ENCODE measurements at regions not wholly inside any gene's neighbourhood (a gene's known extent, or its start where the extent isn't known, plus 50 kb on each side); places are given as distances from the start of the nearest gene placed in this dataset.

- intact Hi-C loops (cut with micrococcal nuclease): no loop called here
- H3K14ac ChIP-seq (replicated peaks; ENCODE audit: low read depth, low read length): no peak overlapping the region
- H3K4ac ChIP-seq (ENCODE audit: low read depth, low read length): no peak overlapping the region
- in situ Hi-C loops (cut with MboI; ENCODE audit: low sequenced_read_pairs): no loop called here
- CTCF ChIA-PET: no interaction called here
- H2AFZ ChIP-seq (replicated peaks; ENCODE audit: low read length, poor library complexity): no peak overlapping the region
- no peaks in the 10 kb centered on the region for H3K36me3 ChIP-seq (ENCODE audit: control insufficient read depth, insufficient read depth, low read length)
- H3K56ac ChIP-seq (ENCODE audit: extremely low read depth, insufficient read depth, low read length): no peak overlapping the region
- H4K91ac ChIP-seq (ENCODE audit: insufficient read depth, low read depth, low read length): no peak overlapping the region
- no peak overlapping the region for H4K5ac ChIP-seq (ENCODE audit: low read depth, low read length)
- no peaks in the 10 kb centered on the region for H3K9me3 ChIP-seq (ENCODE audit: control insufficient read depth, insufficient read depth, low read length)
- H3K4me3 ChIP-seq (ENCODE audit: insufficient read depth, low read depth, low read length): no peak overlapping the region
- no peak overlapping the region for H4K8ac ChIP-seq (ENCODE audit: low read depth in 2 of 2, low read length in 2 of 2)
- no peaks in the 10 kb centered on the region for H3K79me1 ChIP-seq (ENCODE audit: low read depth in 1 of 2, low read length in 2 of 2)
- no peak for ATAC-seq (ENCODE audit: low read depth)
- TF ChIP-seq, protein P1, sequence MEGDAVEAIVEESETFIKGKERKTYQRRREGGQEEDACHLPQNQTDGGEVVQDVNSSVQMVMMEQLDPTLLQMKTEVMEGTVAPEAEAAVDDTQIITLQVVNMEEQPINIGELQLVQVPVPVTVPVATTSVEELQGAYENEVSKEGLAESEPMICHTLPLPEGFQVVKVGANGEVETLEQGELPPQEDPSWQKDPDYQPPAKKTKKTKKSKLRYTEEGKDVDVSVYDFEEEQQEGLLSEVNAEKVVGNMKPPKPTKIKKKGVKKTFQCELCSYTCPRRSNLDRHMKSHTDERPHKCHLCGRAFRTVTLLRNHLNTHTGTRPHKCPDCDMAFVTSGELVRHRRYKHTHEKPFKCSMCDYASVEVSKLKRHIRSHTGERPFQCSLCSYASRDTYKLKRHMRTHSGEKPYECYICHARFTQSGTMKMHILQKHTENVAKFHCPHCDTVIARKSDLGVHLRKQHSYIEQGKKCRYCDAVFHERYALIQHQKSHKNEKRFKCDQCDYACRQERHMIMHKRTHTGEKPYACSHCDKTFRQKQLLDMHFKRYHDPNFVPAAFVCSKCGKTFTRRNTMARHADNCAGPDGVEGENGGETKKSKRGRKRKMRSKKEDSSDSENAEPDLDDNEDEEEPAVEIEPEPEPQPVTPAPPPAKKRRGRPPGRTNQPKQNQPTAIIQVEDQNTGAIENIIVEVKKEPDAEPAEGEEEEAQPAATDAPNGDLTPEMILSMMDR (conservative IDR thresholded peaks at IDR 0.05; ENCODE audit: low read depth, low read length): no peak
- no peak for TF ChIP-seq RAD21 (IDR thresholded peaks at IDR 0.05; ENCODE audit: low read length)
- TF ChIP-seq CHD1 (IDR thresholded peaks at IDR 0.05; ENCODE audit: low read depth, low read length): no peak
- no peak for TF ChIP-seq POLR2A (IDR thresholded peaks at IDR 0.05; ENCODE audit: low read depth, low read length)
- TF ChIP-seq CEBPB (IDR thresholded peaks at IDR 0.05; ENCODE audit: low read depth, low read length): no peak
- no peak for TF ChIP-seq RFX5 (IDR thresholded peaks at IDR 0.05; ENCODE audit: low read depth, low read length)
- no peak for TF ChIP-seq SMC3 (IDR thresholded peaks at IDR 0.05; ENCODE audit: low read depth, low read length)
- TF ChIP-seq FOS (IDR thresholded peaks at IDR 0.05; ENCODE audit: low read depth, low read length): no peak
- no peak for TF ChIP-seq BHLHE40 (IDR thresholded peaks at IDR 0.05; ENCODE audit: low read depth, low read length)
- TF ChIP-seq RCOR1 (IDR thresholded peaks at IDR 0.05; ENCODE audit: insufficient replicate concordance, low read length): no peak
- no peak for TF ChIP-seq MXI1 (IDR thresholded peaks at IDR 0.05; ENCODE audit: borderline replicate concordance, low read depth, low read length)
- no peak for TF ChIP-seq ELK1 (IDR thresholded peaks at IDR 0.05; ENCODE audit: borderline replicate concordance, low read depth, low read length)
- TF ChIP-seq MAZ (IDR thresholded peaks at IDR 0.05; ENCODE audit: borderline replicate concordance, low read depth, low read length): no peak
- no peak for TF ChIP-seq USF2 (IDR thresholded peaks at IDR 0.05; ENCODE audit: low read depth, low read length)
- POLR2A ChIA-PET (ENCODE audit: unreplicated experiment): no interaction called here
- no peak overlapping the region for H2BK120ac ChIP-seq (ENCODE audit: low read depth, low read length)
- no peaks in the 10 kb centered on the region for H4K20me1 ChIP-seq (ENCODE audit: insufficient read depth, low read length)
- WGBS, 2 experiments (ENCODE audit: extremely low coverage in 2 of 2, insufficient read length in 1 of 2): 0% methylated on average over 2 of the region's 3 CpGs; no CpG with 5 or more reads in 1 of the 2 experiments
- H3K27me3 ChIP-seq (ENCODE audit: control insufficient read depth, insufficient read depth, low read length): peaks cover 46% of the 10 kb centered on the region
- H3K27ac ChIP-seq (ENCODE audit: insufficient read depth, low read length): no peak overlapping the region
- dilution Hi-C loops (cut with HindIII; ENCODE audit: low sequenced_read_pairs, unreplicated experiment): no loop called here
- no TSS peak for BruUV-seq (replicated peaks)
- no peak overlapping the region for H3K23ac ChIP-seq (ENCODE audit: low read depth, low read length)
- no peak for DNase-seq
- no peak overlapping the region for H2BK15ac ChIP-seq (ENCODE audit: low read depth, low read length)
- no peak overlapping the region for H2AK9ac ChIP-seq (replicated peaks; ENCODE audit: low read depth, low read length, poor library complexity)
- no peaks in the 10 kb centered on the region; the same call in 1 of the 2 replicates for H3K4me1 ChIP-seq (ENCODE audit: control insufficient read depth, insufficient read depth, low read length)
- no peak overlapping the region for H3K9ac ChIP-seq (ENCODE audit: low read depth, low read length)
- H3K4me2 ChIP-seq (ENCODE audit: low read depth, low read length): no peak overlapping the region
- H2BK20ac ChIP-seq (ENCODE audit: low read depth, low read length): no peak overlapping the region
- no peak overlapping the region for H2BK5ac ChIP-seq (ENCODE audit: low read depth, low read length, poor library complexity, severe bottlenecking)
- H3K9me1 ChIP-seq (ENCODE audit: insufficient read depth, low read length): no peaks in the 10 kb centered on the region
- no peak overlapping the region for H2AK5ac ChIP-seq (ENCODE audit: low read depth, low read length)
- no peak overlapping the region for H3K18ac ChIP-seq (ENCODE audit: low read depth, low read length)
Observed at GRCh38 chr9:131804826-131805225, 65.0 kb upstream of the RAPGEF1 start.
